Skeletal muscle satellite cell (primary cell): ENCODE measurements at regions not wholly inside any gene's neighbourhood (a gene's known extent, or its start where the extent isn't known, plus 50 kb on each side); places are given as distances from the start of the nearest gene placed in this dataset.

ENCODE experiments used
- H3K27me3 ChIP-seq: 2 replicates; pipeline ENCODE4 v1.7.0; 2013; ENCODE audit warnings: low read length; ENCODE audit not compliant: control insufficient read depth, insufficient read depth
- H3K36me3 ChIP-seq: 2 replicates; pipeline ENCODE4 v1.7.0; 2013; ENCODE audit warnings: mild to moderate bottlenecking, control low read depth, low read length; ENCODE audit not compliant: insufficient read depth
- H3K4me1 ChIP-seq: 2 replicates; pipeline ENCODE4 v1.7.0; 2013; ENCODE audit warnings: low read length; ENCODE audit not compliant: control insufficient read depth, insufficient read depth
- H3K4me2 ChIP-seq: 2 replicates; pipeline ENCODE4 v1.7.0; 2013; ENCODE audit warnings: mild to moderate bottlenecking, low read length
- H3K4me3 ChIP-seq: 2 replicates; pipeline ENCODE4 v1.7.0; 2013; ENCODE audit warnings: low read length
- H3K9ac ChIP-seq: 2 replicates; pipeline ENCODE4 v1.7.0; 2013; ENCODE audit warnings: mild to moderate bottlenecking, low read depth, low read length, moderate library complexity
- H3K9me3 ChIP-seq: replicated peaks from 2 replicates; pipeline ENCODE4 v1.7.0; 2013; ENCODE audit warnings: mild to moderate bottlenecking, control low read depth, low read length

GRCh38 chr10:130459851-130460490 lies 323.8 kb downstream of the GLRX3 start:
- peaks cover 16% of the 10 kb centered on the region for H3K9me3 ChIP-seq
- no peak overlapping the region for H3K4me3 ChIP-seq
- H3K4me2 ChIP-seq: no peak overlapping the region
- no peaks in the 10 kb centered on the region for H3K27me3 ChIP-seq
- H3K4me1 ChIP-seq: no peaks in the 10 kb centered on the region
- no peak overlapping the region for H3K9ac ChIP-seq
- no peaks in the 10 kb centered on the region for H3K36me3 ChIP-seq

- no peak overlapping the region for H3K4me3 ChIP-seq
- H3K36me3 ChIP-seq: no peaks in the 10 kb centered on the region
- no peak overlapping the region for H3K9ac ChIP-seq
- H3K4me2 ChIP-seq: no peak overlapping the region
- no peaks in the 10 kb centered on the region for H3K27me3 ChIP-seq
- H3K4me1 ChIP-seq: no peaks in the 10 kb centered on the region
- peaks cover 13% of the 10 kb centered on the region for H3K9me3 ChIP-seq
Observed at GRCh38 chr10:130461631-130462030, 325.4 kb downstream of the GLRX3 start.

- Histone ChIP-seq H3K9ac (no peak overlapping the region), H3K9me3 (peaks cover 13% of the 10 kb centered on the region), H3K4me1 (no peaks in the 10 kb centered on the region), H3K4me3 (no peak overlapping the region), H3K27me3 (no peaks in the 10 kb centered on the region), H3K36me3 (no peaks in the 10 kb centered on the region), H3K4me2 (no peak overlapping the region)
Observed at GRCh38 chr10:130463104-130463875, 327.1 kb downstream of the GLRX3 start.

GRCh38 chr10:130463876-130464364 lies 327.7 kb downstream of the GLRX3 start:
- no peaks in the 10 kb centered on the region for H3K36me3 ChIP-seq
- no peak overlapping the region for H3K4me3 ChIP-seq
- H3K4me1 ChIP-seq: no peaks in the 10 kb centered on the region
- H3K4me2 ChIP-seq: no peak overlapping the region
- no peak overlapping the region for H3K9ac ChIP-seq
- H3K9me3 ChIP-seq: peaks cover 10% of the 10 kb centered on the region
- H3K27me3 ChIP-seq: no peaks in the 10 kb centered on the region

- Histone ChIP-seq H3K27me3 (no peaks in the 10 kb centered on the region), H3K4me3 (no peak overlapping the region), H3K4me1 (no peaks in the 10 kb centered on the region), H3K9me3 (peaks cover 10% of the 10 kb centered on the region), H3K4me2 (no peak overlapping the region), H3K9ac (no peak overlapping the region), H3K36me3 (no peaks in the 10 kb centered on the region)
Observed at GRCh38 chr10:130464426-130464825, 328.2 kb downstream of the GLRX3 start.

- H3K9me3 ChIP-seq: peaks cover 10% of the 10 kb centered on the region
- no peak overlapping the region for H3K9ac ChIP-seq
- no peaks in the 10 kb centered on the region for H3K36me3 ChIP-seq
- no peak overlapping the region for H3K4me3 ChIP-seq
- no peak overlapping the region for H3K4me2 ChIP-seq
- no peaks in the 10 kb centered on the region for H3K4me1 ChIP-seq
- no peaks in the 10 kb centered on the region for H3K27me3 ChIP-seq
Observed at GRCh38 chr10:130466271-130466997, 330.2 kb downstream of the GLRX3 start.

GRCh38 chr10:130470286-130470685 lies 334.1 kb downstream of the GLRX3 start:
- H3K36me3 ChIP-seq: no peaks in the 10 kb centered on the region
- H3K9ac ChIP-seq: no peak overlapping the region
- no peak overlapping the region for H3K4me3 ChIP-seq
- H3K4me2 ChIP-seq: no peak overlapping the region
- H3K9me3 ChIP-seq: peaks cover 15% of the 10 kb centered on the region
- no peaks in the 10 kb centered on the region for H3K4me1 ChIP-seq
- no peaks in the 10 kb centered on the region for H3K27me3 ChIP-seq

- no peak overlapping the region for H3K9ac ChIP-seq
- no peak overlapping the region for H3K4me2 ChIP-seq
- no peak overlapping the region for H3K4me3 ChIP-seq
- peaks cover 18% of the 10 kb centered on the region for H3K9me3 ChIP-seq
- no peaks in the 10 kb centered on the region for H3K27me3 ChIP-seq
- no peaks in the 10 kb centered on the region for H3K4me1 ChIP-seq
- no peaks in the 10 kb centered on the region for H3K36me3 ChIP-seq
Observed at GRCh38 chr10:130470973-130471372, 334.8 kb downstream of the GLRX3 start.

- Histone ChIP-seq H3K4me3 (no peak overlapping the region), H3K36me3 (no peaks in the 10 kb centered on the region)
Observed at GRCh38 chr10:130471486-130471885, 335.3 kb downstream of the GLRX3 start.

GRCh38 chr10:130472236-130472635 lies 336.0 kb downstream of the GLRX3 start:
- no peaks in the 10 kb centered on the region for H3K4me1 ChIP-seq
- H3K4me2 ChIP-seq: no peak overlapping the region
- H3K36me3 ChIP-seq: no peaks in the 10 kb centered on the region
- H3K9me3 ChIP-seq: peaks cover 21% of the 10 kb centered on the region
- no peaks in the 10 kb centered on the region for H3K27me3 ChIP-seq
- H3K4me3 ChIP-seq: no peak overlapping the region
- no peak overlapping the region for H3K9ac ChIP-seq

More at GRCh38 chr10:130471486-130471885, 335.3 kb downstream of the GLRX3 start:
- Histone ChIP-seq H3K9me3 (peaks cover 21% of the 10 kb centered on the region), H3K9ac (no peak overlapping the region), H3K4me2 (no peak overlapping the region), H3K4me1 (no peaks in the 10 kb centered on the region), H3K27me3 (no peaks in the 10 kb centered on the region)

- Histone ChIP-seq H3K36me3 (no peaks in the 10 kb centered on the region), H3K4me1 (no peaks in the 10 kb centered on the region), H3K9me3 (peaks cover 32% of the 10 kb centered on the region), H3K4me2 (no peak overlapping the region), H3K4me3 (no peak overlapping the region), H3K27me3 (no peaks in the 10 kb centered on the region), H3K9ac (no peak overlapping the region)
Observed at GRCh38 chr10:130474591-130474990, 338.4 kb downstream of the GLRX3 start.
